HG03108 (cell line): ENCODE measurements at regions not wholly inside any gene's neighbourhood (a gene's known extent, or its start where the extent isn't known, plus 50 kb on each side); places are given as distances from the start of the nearest gene placed in this dataset.
A peak's percentile ranks its signal among the peaks of the same experiment; 100 is the strongest.

Source experiments
- ATAC-seq: cut with Tn5 transposase; IDR thresholded peaks from one replicate; pipeline ENCODE4 v1.9.1; 2021; ENCODE audit warnings: moderate library complexity; ENCODE audit not compliant: unreplicated experiment

DNA sequence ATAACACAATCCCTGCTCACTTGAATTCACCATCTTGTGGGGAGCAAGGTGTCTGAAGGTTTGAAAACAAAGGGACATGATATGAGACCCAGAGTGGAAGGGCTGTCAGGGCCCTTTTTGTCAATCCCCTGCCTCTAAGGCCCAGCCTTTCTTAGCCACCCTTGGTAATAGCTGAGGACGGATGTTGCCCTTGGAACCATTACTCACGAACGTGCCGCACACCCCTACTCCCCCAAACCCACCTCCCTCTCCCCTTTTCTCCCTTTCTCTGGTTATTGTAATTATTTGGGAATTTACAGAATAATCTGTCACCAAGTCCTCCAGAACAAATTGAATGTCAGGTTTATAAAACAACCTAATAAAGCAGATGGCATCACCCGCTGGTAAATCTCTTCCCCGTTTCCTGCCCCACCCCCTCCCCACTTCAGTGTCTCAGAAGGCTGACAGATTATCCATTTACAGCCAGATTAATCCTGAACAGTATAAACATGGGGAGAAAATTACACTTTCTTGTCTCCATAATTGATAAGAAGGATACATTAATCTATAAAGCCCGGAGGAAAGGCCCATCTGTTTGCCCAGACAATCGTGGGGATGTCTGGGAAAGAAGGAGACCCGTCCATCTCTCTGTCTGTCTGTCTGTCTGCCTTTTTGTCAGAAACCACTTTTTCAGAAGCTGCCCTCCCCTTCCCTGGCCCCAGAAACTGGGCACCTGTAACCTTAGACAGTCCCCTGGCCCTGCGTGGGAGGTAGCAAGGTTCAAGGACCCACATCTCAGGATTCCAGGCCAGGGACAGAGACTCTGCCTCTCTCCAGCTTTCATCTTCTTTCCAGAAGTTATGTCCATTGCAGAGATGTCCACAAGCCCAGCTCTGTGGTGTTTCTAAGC is 60.6 kb upstream of the CD34 start:
- ATAC-seq = no peak

GRCh38 chr1:207970329-207971233 is 59.7 kb upstream of the CD34 start:
- no peak for ATAC-seq

- no peak for ATAC-seq
Observed at GRCh38 chr1:207969528-207969927, 58.6 kb upstream of the CD34 start.

- ATAC-seq = no peak
Observed at GRCh38 chr1:207968521-207969009, 57.6 kb upstream of the CD34 start.

GRCh38 chr1:207967703-207968102 is 56.8 kb upstream of the CD34 start:
- ATAC-seq = no peak

DNA sequence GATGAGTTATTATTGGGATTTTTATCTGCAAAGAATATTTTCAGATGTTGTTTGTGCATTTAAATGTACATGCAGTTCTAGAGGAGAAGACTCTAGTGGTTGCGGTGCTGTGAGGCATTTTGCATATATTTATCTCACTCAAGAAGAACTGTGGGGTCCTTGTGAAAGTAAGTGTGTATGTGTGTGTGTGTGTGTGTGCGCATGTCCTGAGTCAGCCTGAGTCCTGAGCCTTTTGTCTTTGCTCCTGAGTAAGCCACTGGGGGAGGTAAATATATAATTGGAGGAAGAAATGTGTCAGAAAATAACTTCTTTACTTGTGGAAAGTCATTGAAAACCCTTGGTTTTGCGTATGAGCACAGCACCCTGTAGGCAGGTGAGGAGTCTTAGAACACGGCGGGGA is 55.6 kb upstream of the CD34 start:
- no peak for ATAC-seq

DNA sequence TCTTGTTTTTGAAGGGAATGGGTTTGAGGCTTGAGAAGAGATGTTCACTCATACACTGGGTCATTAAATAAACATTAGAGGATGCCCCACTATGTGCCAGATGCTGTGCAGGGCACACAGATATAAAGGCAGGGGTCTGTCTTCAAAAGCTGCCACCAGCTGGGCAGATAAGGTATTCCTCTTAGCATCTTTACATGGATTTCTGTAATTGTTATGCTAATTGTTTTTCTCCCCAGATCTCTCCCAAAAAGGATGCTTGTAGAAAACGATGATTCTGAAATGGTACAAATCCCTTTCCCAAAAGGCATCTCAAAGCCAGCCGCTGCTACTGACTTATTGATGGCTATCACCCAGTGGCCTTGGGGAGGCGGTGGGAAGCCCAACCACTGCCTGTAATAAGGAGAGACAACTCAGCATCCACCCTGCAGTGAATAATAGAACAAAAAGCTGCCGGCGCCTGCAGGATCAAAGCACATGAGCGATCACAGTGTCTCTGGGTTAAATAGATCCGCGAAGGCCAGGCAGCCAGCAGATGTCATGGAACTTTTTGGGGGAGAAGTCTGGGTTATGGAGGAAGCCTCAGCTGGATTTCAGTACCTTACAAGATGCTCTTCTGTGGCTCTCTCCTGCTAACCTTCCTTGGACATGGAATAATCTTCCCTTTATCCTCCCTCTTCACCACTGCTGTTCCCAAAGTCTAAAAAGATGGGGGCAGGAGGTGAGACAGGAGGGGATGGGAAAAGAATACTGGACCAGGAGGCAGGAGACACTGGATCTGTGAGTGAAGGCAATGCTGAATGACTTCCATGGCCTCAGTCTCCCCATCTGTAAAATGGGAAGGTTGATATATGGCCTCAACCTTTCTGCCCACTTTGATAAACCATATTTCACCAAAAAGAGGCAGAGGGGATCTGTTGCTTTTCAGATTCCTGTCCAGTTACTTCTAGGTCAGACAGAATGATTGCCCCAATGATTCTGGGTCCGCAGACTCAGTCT is 54.8 kb upstream of the CD34 start:
- ATAC-seq = no peak

DNA sequence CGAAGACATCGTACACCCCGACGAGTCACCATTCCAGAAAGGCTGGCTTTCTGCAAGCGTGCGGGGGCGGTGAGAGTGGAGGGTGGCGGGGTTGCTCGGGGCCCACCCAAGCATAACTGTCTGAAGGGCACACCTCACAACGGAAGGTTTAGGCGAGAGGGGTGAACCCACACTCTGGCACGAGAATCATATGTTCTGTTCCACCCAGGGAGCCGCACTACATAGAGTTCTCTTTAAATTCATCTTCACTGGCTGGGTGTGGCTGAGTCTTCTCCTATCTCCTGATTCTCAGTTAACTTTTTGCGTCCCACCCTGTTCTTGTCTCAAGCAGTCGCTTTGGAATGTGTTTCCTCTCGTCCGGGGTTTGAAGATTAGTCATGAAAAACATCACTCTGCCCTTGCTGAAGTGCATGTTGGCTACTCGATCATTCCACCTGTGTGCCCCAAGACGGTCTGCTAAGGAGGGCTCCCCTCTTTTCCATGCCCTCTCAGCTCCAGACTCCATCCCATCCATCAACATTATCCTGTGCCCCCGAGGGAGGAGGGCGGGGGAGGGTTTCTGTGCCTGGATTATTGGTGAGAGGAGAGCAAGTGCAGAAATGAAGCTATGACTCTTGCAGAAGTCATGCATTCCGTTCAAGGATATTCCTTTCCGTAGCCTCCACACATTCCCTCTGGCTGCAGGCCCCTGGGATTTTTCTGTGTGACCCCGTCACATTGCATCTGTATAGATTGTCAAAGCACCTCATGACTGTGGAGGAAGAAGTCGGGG is 53.5 kb upstream of the CD34 start:
- no peak for ATAC-seq

GRCh38 chr1:207963427-207964194 is 52.7 kb upstream of the CD34 start:
- peak; percentile 92 for ATAC-seq

GRCh38 chr1:207962716-207963426 is 51.9 kb upstream of the CD34 start:
- peak; percentile 7 for ATAC-seq
